HG02981 (cell line): ENCODE measurements at regions not wholly inside any gene's neighbourhood (a gene's known extent, or its start where the extent isn't known, plus 50 kb on each side); places are given as distances from the start of the nearest gene placed in this dataset.

Source experiments
- ATAC-seq: cut with Tn5 transposase; IDR thresholded peaks from one replicate; pipeline ENCODE4 v1.9.1; 2021; ENCODE audit warnings: mild to moderate bottlenecking, moderate library complexity; ENCODE audit not compliant: unreplicated experiment

GRCh38 chr15:98442379-98442833, 205.9 kb upstream of the IGF1R start:
- ATAC-seq, result peak; percentile 71

DNA sequence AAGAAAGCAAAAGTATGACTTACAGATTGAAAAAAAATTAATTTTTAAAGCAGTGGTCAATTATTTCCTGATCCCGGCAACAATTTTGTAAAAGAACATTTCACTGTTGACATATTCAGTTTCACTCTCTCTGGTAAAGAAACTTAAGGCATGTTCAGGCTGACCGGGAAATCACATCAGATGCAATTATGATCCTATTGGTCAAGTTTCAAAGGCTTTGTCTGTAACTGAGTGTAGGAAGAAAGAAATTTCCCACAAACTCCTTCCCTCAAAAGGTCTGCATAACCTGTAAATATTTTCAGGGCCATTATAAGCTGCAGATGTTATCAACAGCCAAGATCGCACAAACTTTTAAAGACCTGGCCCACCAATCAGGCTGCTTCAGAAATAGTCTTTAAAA, 205.4 kb upstream of the IGF1R start:
- no peak for ATAC-seq

GRCh38 chr15:98443526-98443925, 204.8 kb upstream of the IGF1R start:
- ATAC-seq, result no peak

DNA sequence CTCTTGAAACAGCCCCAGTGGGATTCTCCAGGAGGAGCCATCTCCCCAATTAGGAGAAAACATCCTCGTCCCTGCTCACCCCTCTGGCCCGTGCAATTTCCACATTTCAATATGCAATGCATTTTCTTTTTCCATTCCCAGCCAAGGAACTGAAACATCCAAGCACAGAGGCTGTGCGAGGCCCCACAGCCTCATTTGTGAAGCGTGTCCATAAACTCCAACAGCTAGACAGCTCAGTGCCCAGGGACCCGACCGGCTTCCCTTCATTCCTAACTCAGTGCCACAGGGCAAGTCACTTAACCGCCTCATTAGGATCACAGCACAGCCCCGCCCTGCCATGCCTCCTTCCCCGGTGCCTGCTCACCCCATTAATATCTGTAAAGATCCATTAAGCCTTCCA, 204.2 kb upstream of the IGF1R start:
- no peak for ATAC-seq

- ATAC-seq, result no peak
Measured at GRCh38 chr15:98445315-98445714, 203.0 kb upstream of the IGF1R start.

- ATAC-seq, result no peak
Measured at GRCh38 chr15:98446083-98446482, 202.3 kb upstream of the IGF1R start.

GRCh38 chr15:98447069-98447468, 201.3 kb upstream of the IGF1R start:
- ATAC-seq, result no peak

GRCh38 chr15:98451236-98451635, 197.1 kb upstream of the IGF1R start:
- no peak for ATAC-seq

DNA sequence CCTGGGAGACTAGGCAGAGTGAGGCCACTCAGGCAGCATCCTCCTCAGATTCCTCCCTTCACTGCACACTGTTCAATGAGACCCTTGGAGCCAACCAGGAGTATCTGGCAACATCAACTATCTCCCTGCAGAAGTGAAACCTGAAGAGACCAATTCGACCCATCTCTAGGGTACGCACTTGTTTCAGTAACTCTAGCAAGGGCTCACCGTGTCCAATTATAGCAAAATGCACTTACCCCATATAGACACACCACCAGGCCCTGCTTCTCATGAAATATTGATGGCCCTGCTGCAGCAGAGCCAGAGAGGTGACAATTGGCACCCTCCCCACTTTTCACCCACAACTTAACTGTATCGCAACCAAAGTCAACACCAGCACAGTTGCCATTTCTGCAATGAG, 196.1 kb upstream of the IGF1R start:
- no peak for ATAC-seq

GRCh38 chr15:98455904-98456303, 192.4 kb upstream of the IGF1R start:
- no peak for ATAC-seq

DNA sequence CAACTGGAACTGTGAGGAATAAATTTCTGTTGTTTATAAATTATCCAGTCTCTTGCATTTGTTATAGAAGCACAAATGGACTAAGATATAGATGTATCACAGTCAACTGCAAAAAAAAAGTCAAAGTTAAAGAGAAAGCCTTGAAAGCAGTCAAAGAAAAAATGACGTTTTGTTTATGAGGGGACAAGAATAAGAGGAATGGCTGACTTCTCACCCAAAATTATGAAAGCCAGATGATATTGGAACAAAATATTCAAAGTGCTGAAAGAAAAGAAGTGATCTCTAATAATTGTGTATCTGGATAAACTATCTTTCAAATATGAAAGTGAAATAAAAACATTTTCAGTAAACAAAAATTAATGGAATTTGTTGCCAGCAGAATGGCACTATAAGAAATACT, 171.8 kb upstream of the IGF1R start:
- no peak for ATAC-seq

GRCh38 chr15:98480844-98481243, 167.5 kb upstream of the IGF1R start:
- no peak for ATAC-seq

- ATAC-seq, result no peak
Measured at GRCh38 chr15:98483575-98484130, 164.7 kb upstream of the IGF1R start.

DNA sequence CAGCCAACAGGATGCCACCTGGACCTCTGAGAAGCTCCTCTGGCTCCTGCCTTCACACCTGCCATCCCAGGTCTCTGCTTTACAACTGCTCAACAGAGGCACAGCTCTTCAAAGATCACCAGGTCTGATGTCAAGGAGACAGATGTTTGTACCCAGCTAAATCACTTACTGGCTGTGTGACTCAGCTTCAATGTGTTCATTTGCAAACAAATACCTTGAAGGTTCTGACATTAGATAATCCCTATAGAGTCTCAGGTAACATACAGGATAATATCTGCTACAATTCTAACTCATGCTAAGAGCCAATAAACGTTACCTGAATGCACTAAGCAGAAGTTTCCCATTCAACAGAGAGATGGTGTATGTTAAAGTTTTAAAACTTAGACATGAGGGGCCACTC, 163.4 kb upstream of the IGF1R start:
- ATAC-seq, result no peak

GRCh38 chr15:98485451-98485850, 162.9 kb upstream of the IGF1R start:
- no peak for ATAC-seq

GRCh38 chr15:98493966-98494511, 154.3 kb upstream of the IGF1R start:
- ATAC-seq, result no peak

DNA sequence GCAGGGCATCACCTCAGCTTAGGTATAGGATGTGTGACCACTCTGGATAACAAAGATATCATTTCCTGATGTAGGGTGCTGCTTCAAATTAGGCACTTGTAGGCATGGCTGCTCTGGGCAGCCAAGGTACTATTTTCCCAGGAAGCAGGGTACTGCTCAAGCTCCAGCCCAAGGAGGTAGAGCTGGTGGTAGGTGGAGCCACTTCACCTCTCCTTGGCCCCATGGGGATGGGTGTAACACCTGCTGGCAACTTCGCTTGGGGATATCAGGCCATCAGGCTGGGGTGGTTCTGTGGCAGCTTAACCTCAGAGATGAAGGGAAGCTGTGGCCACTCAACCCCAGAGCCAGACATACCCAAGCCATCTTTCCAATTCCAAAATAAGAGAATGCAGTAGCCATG, 147.1 kb upstream of the IGF1R start:
- ATAC-seq, result no peak

DNA sequence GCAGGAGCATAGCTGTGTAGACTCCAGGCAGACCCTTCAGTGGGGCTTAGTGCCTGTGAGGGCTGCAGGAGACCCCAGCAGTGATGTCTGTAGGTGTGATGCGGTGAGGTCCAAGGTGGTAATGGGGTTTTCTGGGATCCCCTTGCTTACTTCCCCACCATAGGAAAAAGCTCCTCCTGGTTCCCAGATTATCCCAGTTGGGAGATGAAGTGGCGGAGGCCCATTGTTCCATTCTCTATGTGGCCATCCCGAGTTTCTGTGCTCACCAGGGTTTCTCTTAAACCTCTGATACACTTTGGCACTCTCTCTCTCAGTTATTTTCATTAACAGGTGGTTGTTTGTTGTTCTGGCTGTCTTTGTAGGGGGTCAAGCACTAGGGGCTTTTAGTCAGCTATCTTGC, 146.7 kb upstream of the IGF1R start:
- no peak for ATAC-seq

DNA sequence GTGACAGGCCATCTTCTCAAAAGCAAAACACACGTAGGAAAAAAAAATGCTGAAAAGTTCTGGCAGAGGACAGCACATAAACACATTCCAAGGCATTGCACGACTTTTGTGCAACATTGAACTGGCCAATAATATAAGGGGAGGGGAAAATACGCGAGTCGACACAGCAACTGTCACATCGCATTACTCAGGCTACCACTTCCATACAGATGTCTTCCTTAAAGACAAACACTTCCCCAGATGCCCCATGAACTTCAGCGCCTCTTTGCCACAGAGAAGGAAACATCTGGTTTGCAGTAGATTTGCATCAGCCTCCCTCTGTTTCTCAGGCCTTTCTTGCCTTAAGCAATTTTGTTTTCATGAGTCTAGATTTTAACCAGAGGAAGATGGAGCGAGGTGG, 144.4 kb upstream of the IGF1R start:
- ATAC-seq, result no peak

DNA sequence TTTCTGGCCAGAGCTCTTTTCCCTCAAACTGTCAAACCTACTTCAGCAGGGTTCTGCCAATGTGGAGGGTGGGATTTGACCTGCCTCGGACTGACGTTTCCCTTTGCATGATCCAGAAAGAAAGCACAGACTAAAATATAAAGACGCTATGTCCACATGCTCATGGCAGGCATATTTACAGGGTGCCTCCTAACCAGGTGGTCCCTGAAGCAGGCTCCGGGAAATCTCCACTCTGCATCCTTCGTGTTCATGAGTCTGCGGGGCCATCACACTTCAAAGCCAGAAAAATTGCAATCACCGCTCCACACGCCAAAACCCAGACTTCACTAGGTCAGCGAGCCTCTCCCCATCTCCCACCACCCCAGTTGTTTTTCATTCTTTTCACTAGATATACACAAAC, 143.3 kb upstream of the IGF1R start:
- no peak for ATAC-seq

- ATAC-seq, result no peak
Measured at GRCh38 chr15:98505611-98506031, 142.7 kb upstream of the IGF1R start.

DNA sequence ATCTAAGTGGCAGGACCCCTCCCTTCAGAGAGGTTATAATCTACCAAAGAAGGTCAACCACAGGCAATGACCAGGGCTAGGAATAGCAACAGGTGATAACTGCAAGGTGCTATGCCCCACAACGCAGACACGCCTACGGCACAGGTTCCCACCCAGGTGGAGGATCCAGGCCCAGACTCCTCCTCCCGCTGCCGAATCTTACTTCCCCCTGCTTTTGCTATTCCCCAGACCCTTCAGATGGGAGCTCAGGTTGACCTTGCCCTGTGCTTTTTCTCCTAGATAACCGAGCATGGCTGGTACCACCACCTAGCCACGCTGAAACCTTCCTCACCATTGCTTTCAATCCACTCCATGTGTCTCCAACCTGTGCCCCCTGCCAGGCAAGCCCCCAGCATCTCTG, 142.2 kb upstream of the IGF1R start:
- no peak for ATAC-seq

DNA sequence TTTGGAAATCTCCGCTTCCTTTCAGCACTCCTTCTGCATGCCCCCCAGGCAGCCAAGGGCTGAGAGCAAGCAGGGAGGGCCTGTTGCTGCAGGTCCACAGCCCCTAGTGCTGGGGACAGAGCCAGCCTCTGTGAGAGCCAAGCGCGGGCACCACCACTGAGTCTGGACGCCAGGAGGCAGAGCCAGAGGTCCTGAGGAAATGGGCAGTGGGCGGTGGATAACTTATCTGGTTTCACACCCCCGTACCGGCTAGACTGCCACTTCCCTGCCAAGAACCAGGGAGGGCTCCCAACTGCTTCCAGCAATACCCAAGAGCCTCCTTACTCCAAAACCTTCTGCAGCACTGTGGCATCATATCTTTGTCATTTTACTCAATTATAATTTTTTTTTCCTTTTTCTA, 141.6 kb upstream of the IGF1R start:
- no peak for ATAC-seq
